ENCODE measurements at regions not wholly inside any gene's neighbourhood (a gene's known extent, or its start where the extent isn't known, plus 50 kb on each side); places are given as distances from the start of the nearest gene placed in this dataset.

GRCh38 chr22:49091451-49091850, 736.2 kb downstream of the BRD1 start:
- TF ChIP-seq CTCF (IDR thresholded peaks at IDR 0.05 in 8 of 11, conservative IDR thresholded peaks at IDR 0.05 in 3 of 11) (no peak), POLR2A (IDR thresholded peaks at IDR 0.05) (no peak)

Measured in spleen (tissue), 7 donors.